Prostate gland (tissue), 2 donors: ENCODE measurements at regions not wholly inside any gene's neighbourhood (a gene's known extent, or its start where the extent isn't known, plus 50 kb on each side); places are given as distances from the start of the nearest gene placed in this dataset.

Experiments
- DNase-seq: peaks from one replicate; pipeline ENCODE4 v3.0.0-alpha.2; 2019; ENCODE audit warnings: low spot score
- H3K27ac ChIP-seq, 2 donors: fragments of 200-600 bp; sonication (generic); 2 replicates each; pipeline ENCODE4 v1.5.1; 2017 to 2019
- H3K27me3 ChIP-seq: fragments of 200-600 bp; sonication (generic); replicated peaks from 2 replicates; pipeline ENCODE4 v1.5.1; 2019; ENCODE audit not compliant: insufficient read depth
- H3K36me3 ChIP-seq, 2 donors: fragments of 200-600 bp; sonication (generic); 1 replicate in 1 of 2; 2 replicates in 1 of 2; pipeline versions ENCODE4 v1.5.1 to v1.8.1; 2017 to 2019
- H3K4me1 ChIP-seq: fragments of 200-600 bp; sonication (generic); replicated peaks from 2 replicates; pipeline ENCODE4 v1.5.1; 2019
- H3K4me3 ChIP-seq, 2 donors: fragments of 200-600 bp; sonication (generic); 2 replicates each; pipeline ENCODE4 v1.5.1; 2017 to 2019
- H3K9me3 ChIP-seq: fragments of 200-600 bp; sonication (generic); 2 replicates; pipeline ENCODE4 v1.5.1; 2017
- CTCF ChIP-seq, 4 experiments: fragments of 200-600 bp in 2 of 4; fragments of 450-650 bp in 2 of 4; sonication (generic) in 2 of 4; IDR thresholded peaks; 1 replicate in 3 of 4; 2 replicates in 1 of 4; pipeline ENCODE4 v1.5.1; 2016 to 2019; ENCODE audit warnings: antibody characterized with exemption in 4 of 4, mild to moderate bottlenecking in 2 of 4, moderate library complexity in 2 of 4
- POLR2A ChIP-seq: fragments of 450-650 bp; IDR thresholded peaks from one replicate; pipeline ENCODE4 v1.6.1; 2016; ENCODE audit warnings: antibody characterized with exemption, mild to moderate bottlenecking
- POLR2AphosphoS5 ChIP-seq: sonication (generic); formaldehyde crosslinking; IDR thresholded peaks from one replicate; pipeline ENCODE4 v1.6.1; 2017; ENCODE audit warnings: antibody characterized with exemption
- WGBS: methylation state at CpG from one replicate; pipeline ENCODE4 v1.1.5; 2018; 5-methylcytosine and 5-hydroxymethylcytosine counted together
- intact Hi-C: fragments of 100-400 bp; cut with DNase I; formaldehyde crosslinking; loops from one replicate; pipeline ENCODE4 v1.14.2; 2022

GRCh38 chr12:16766736-16767135 is 160.8 kb upstream of the LMO3 start:
- WGBS = 56% methylated on average over 1 of the region's 1 CpG
- TF ChIP-seq POLR2A (no peak), POLR2AphosphoS5 (no peak), CTCF (IDR thresholded peaks at IDR 0.05) (no peak)
- H3K27ac ChIP-seq = no peak overlapping the region
- H3K4me1 ChIP-seq = no peaks in the 10 kb centered on the region
- intact Hi-C loops = no loop called here
- no peaks in the 10 kb centered on the region for H3K9me3 ChIP-seq
- no peak overlapping the region for H3K4me3 ChIP-seq
- H3K27me3 ChIP-seq = no peaks in the 10 kb centered on the region
- H3K36me3 ChIP-seq = no peaks in the 10 kb centered on the region
- no peak for DNase-seq

- TF ChIP-seq CTCF (IDR thresholded peaks at IDR 0.05) = no peak
- TF ChIP-seq POLR2A = no peak
- TF ChIP-seq POLR2AphosphoS5 = no peak
- Histone ChIP-seq H3K27ac (no peak overlapping the region), H3K4me1 (no peaks in the 10 kb centered on the region), H3K36me3 (no peaks in the 10 kb centered on the region), H3K9me3 (no peaks in the 10 kb centered on the region), H3K4me3 (no peak overlapping the region), H3K27me3 (no peaks in the 10 kb centered on the region)
- intact Hi-C loops = no loop called here
- DNase-seq = no peak
Observed at GRCh38 chr12:16763901-16764300, 157.9 kb upstream of the LMO3 start.

- no peak overlapping the region for H3K4me3 ChIP-seq
- TF ChIP-seq POLR2A (no peak), CTCF (IDR thresholded peaks at IDR 0.05) (no peak), POLR2AphosphoS5 (no peak)
- 27% methylated on average over 8 of the region's 8 CpGs for WGBS
- no peaks in the 10 kb centered on the region for H3K4me1 ChIP-seq
- no peak for DNase-seq
- H3K9me3 ChIP-seq = no peaks in the 10 kb centered on the region
- H3K36me3 ChIP-seq = no peaks in the 10 kb centered on the region
- no peak overlapping the region for H3K27ac ChIP-seq
- intact Hi-C loops = no loop called here
- no peaks in the 10 kb centered on the region for H3K27me3 ChIP-seq
Observed at GRCh38 chr12:16756833-16757555, 151.0 kb upstream of the LMO3 start.

DNA sequence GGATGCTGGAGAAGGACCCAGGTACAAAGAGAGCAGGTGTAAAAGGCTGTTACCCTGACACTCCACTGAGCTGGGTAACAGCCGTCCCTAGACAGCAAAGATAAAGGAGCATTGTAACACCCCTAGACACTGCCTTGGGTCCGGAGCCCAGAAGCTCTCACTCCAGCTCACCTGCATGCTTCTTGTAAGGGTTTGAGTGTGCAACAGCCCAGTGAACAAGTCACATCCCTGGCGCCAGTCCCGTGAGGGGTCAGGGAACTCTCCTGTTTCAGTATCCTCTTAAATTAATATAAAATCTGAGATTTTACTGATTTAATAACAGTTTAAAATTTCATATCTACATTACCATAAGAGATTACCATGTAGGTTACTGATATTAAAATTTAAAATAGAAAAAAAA is 124.8 kb upstream of the LMO3 start:
- no peaks in the 10 kb centered on the region for H3K27me3 ChIP-seq
- TF ChIP-seq POLR2A (no peak), CTCF (IDR thresholded peaks at IDR 0.05) (no peak), POLR2AphosphoS5 (no peak)
- H3K36me3 ChIP-seq = no peaks in the 10 kb centered on the region
- intact Hi-C loops = no loop called here
- no peak overlapping the region for H3K4me3 ChIP-seq
- no peaks in the 10 kb centered on the region for H3K9me3 ChIP-seq
- no peak overlapping the region for H3K27ac ChIP-seq
- DNase-seq = no peak
- 91% methylated on average over 4 of the region's 4 CpGs for WGBS
- H3K4me1 ChIP-seq = no peaks in the 10 kb centered on the region

DNA sequence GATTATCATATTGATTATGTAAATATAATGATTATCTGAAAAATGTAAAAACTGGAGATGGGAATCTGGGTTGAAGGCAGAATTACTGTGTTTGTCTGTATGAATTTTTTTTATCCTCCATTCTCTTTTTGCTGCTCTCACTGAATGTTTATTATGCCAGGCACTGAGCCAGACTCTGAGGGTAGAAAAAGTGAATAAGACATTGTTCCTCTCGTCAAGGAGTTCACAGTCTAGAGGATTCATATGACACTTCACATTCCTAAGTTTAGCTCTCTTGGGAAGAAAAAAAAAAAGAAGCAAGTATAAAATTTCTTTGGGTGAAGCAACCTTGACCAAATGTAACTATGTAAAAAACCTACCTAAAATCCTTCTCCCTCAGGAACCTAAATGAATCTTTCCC is 120.9 kb upstream of the LMO3 start:
- Histone ChIP-seq H3K36me3 (no peaks in the 10 kb centered on the region), H3K9me3 (no peaks in the 10 kb centered on the region), H3K27ac (no peak overlapping the region), H3K27me3 (no peaks in the 10 kb centered on the region), H3K4me3 (no peak overlapping the region), H3K4me1 (no peaks in the 10 kb centered on the region)
- intact Hi-C loops = no loop called here
- no peak for DNase-seq
- WGBS = 12% methylated on average over 1 of the region's 1 CpG
- no peak for TF ChIP-seq POLR2AphosphoS5
- TF ChIP-seq CTCF (IDR thresholded peaks at IDR 0.05) = no peak
- TF ChIP-seq POLR2A = no peak
